PC-3 (cell line): ENCODE measurements at regions not wholly inside any gene's neighbourhood (a gene's known extent, or its start where the extent isn't known, plus 50 kb on each side); places are given as distances from the start of the nearest gene placed in this dataset.

Experiments
- CTCF ChIP-seq: fragments of 300-600 bp; sonication (generic); conservative IDR thresholded peaks from 2 replicates; pipeline ENCODE4 v1.5.1; 2017; ENCODE audit warnings: antibody characterized with exemption, low read depth, mild to moderate bottlenecking, low read length
- EZH2 ChIP-seq: fragments of 300-600 bp; sonication (generic); IDR thresholded peaks from one replicate; pipeline ENCODE4 v1.6.1; 2017; ENCODE audit warnings: antibody characterized with exemption, mild to moderate bottlenecking, low read length; ENCODE audit not compliant: unreplicated experiment

DNA sequence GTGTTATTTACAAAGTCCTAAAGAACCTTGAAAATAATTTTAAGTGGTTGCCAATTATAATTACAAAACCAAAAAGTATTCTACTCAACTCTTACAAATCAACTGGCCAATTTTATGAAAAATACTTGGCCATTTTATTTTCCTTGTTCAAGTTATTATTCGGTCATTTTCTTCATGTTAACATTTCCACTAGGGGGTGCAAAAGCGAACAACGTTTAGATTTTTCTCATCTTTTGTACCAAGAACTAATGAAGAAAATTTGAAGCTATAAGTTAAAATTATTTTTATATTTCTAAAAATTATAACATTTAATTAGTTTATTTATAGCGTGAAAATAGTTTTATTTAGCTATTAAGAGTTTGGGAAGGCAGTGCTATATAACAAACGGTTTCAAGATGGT is 1453.3 kb downstream of the MAT2B start:
- 0 out of 2 replicates have a peak, but pooled peaks have one; percentile 13 for TF ChIP-seq CTCF
- no peak for TF ChIP-seq EZH2
